HepG2 (cell line): ENCODE measurements at regions not wholly inside any gene's neighbourhood (a gene's known extent, or its start where the extent isn't known, plus 50 kb on each side); places are given as distances from the start of the nearest gene placed in this dataset.

Experiments used
- CHCHD3 ChIP-seq: sonication (generic); formaldehyde crosslinking; IDR thresholded peaks from 2 replicates; pipeline ENCODE4 v1.8.0; 2022; ENCODE audit warnings: mild to moderate bottlenecking, missing genetic modification reagents, moderate library complexity
- CTCF ChIP-seq: sonication (generic); formaldehyde crosslinking; IDR thresholded peaks from 2 replicates; pipeline ENCODE4 v1.5.0; 2020; ENCODE audit warnings: mild to moderate bottlenecking, missing genetic modification reagents, moderate library complexity
- FLYWCH1 ChIP-seq: sonication (generic); formaldehyde crosslinking; IDR thresholded peaks from 2 replicates; pipeline ENCODE4 v1.8.1; 2023; ENCODE audit warnings: mild to moderate bottlenecking, missing genetic modification reagents
- GABPB1 ChIP-seq: IDR thresholded peaks from 2 replicates; pipeline ENCODE4 v1.6.1; 2016; ENCODE audit warnings: mild to moderate bottlenecking, missing genetic modification reagents, moderate library complexity, missing compliant biosample characterization
- HNF4A ChIP-seq: sonication (generic); formaldehyde crosslinking; IDR thresholded peaks from 2 replicates; pipeline ENCODE4 v1.4.0; 2020; ENCODE audit warnings: missing genetic modification reagents
- IKZF1 ChIP-seq: fragments of 450-650 bp; IDR thresholded peaks from 2 replicates; pipeline ENCODE4 v1.7.1; 2016
- IRF2 ChIP-seq: IDR thresholded peaks from 2 replicates; pipeline ENCODE4 v1.6.1; 2018; ENCODE audit warnings: missing genetic modification reagents, missing compliant biosample characterization
- NFKBIZ ChIP-seq: IDR thresholded peaks from 2 replicates; pipeline ENCODE4 v1.6.1; 2018; ENCODE audit warnings: missing genetic modification reagents, missing compliant biosample characterization
- PHF8 ChIP-seq: sonication (generic); formaldehyde crosslinking; IDR thresholded peaks from 2 replicates; pipeline ENCODE4 v1.5.0; 2020; ENCODE audit warnings: missing genetic modification reagents
- RAD21 ChIP-seq: fragments of 450-650 bp; formaldehyde crosslinking; IDR thresholded peaks from 2 replicates; pipeline ENCODE4 v1.5.0; 2020; ENCODE audit warnings: mild to moderate bottlenecking
- RFX3 ChIP-seq: IDR thresholded peaks from 2 replicates; pipeline ENCODE4 v1.6.1; 2016; ENCODE audit warnings: missing biosample characterization, missing genetic modification reagents
- ZFX ChIP-seq: sonication (generic); formaldehyde crosslinking; IDR thresholded peaks from 2 replicates; pipeline ENCODE4 v1.4.0; 2020; ENCODE audit warnings: mild to moderate bottlenecking, low read depth, missing genetic modification reagents, moderate library complexity
- ZNF225 ChIP-seq: sonication (generic); formaldehyde crosslinking; IDR thresholded peaks from 2 replicates; pipeline ENCODE4 v1.4.0; 2020; ENCODE audit warnings: mild to moderate bottlenecking, missing genetic modification reagents
- ZNF607 ChIP-seq: sonication (generic); formaldehyde crosslinking; IDR thresholded peaks from 2 replicates; pipeline ENCODE4 v1.5.1; 2020; ENCODE audit warnings: missing genetic modification reagents, mild to moderate bottlenecking, borderline replicate concordance
- ZNF660 ChIP-seq: sonication (generic); formaldehyde crosslinking; IDR thresholded peaks from 2 replicates; pipeline ENCODE4 v1.5.1; 2020; ENCODE audit warnings: mild to moderate bottlenecking, low read depth, missing genetic modification reagents, borderline replicate concordance
- ZNF788 ChIP-seq: sonication (generic); formaldehyde crosslinking; IDR thresholded peaks from 2 replicates; pipeline ENCODE4 v1.5.0; 2020; ENCODE audit warnings: mild to moderate bottlenecking, missing genetic modification reagents, borderline replicate concordance
- TF ChIP-seq, protein P1 (sequence below): sonication (generic); formaldehyde crosslinking; IDR thresholded peaks from 2 replicates; pipeline ENCODE4 v1.5.1; 2020; ENCODE audit warnings: missing genetic modification reagents, mild to moderate bottlenecking, borderline replicate concordance
- TF ChIP-seq, protein P2 (sequence below): sonication (generic); formaldehyde crosslinking; IDR thresholded peaks from 2 replicates; pipeline ENCODE4 v1.5.1; 2020; ENCODE audit warnings: mild to moderate bottlenecking, missing genetic modification reagents, moderate library complexity
- TF ChIP-seq, protein P3 (sequence below): sonication (generic); formaldehyde crosslinking; IDR thresholded peaks from 2 replicates; pipeline ENCODE4 v1.5.0; 2020; ENCODE audit warnings: mild to moderate bottlenecking, low read depth, missing genetic modification reagents, borderline replicate concordance
- TF ChIP-seq, protein P4 (sequence below): conservative IDR thresholded peaks from 2 replicates; pipeline ENCODE4 v1.6.1; 2018; ENCODE audit warnings: missing genetic modification reagents

GRCh38 chr2:109670556-109671411, 56.6 kb downstream of the SOWAHC start (continued):
- TF ChIP-seq CTCF, result peak; percentile 67
- TF ChIP-seq GABPB1, result peak; percentile 33; the same call in 1 of the 2 replicates
- TF ChIP-seq RAD21 (CRISPR knock-in tag), result peak; percentile 81
- TF ChIP-seq ZFX, result peak; percentile 17; the same call in 1 of the 2 replicates
- peak; percentile 26; the same call in 1 of the 2 replicates for TF ChIP-seq PHF8
- peak; percentile 38; the same call in 1 of the 2 replicates for TF ChIP-seq IRF2 (CRISPR knock-in tag)
- TF ChIP-seq, protein P1, sequence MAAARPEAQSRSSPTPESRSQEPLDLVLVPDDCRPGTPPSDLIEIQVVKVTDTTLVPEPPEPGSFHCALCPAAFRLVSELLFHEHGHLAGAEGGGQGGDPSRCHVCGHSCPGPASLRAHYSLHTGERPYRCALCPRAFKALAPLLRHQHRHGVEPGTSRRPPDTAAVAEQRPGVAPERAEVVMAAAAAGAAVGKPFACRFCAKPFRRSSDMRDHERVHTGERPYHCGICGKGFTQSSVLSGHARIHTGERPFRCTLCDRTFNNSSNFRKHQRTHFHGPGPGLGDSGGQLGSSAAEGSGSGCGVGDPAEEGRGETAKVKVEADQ, result no peak
- peak; percentile 55; the same call in 1 of the 2 replicates for TF ChIP-seq ZNF225 (CRISPR knock-in tag)
- no peak for TF ChIP-seq IKZF1
- TF ChIP-seq, protein P2, sequence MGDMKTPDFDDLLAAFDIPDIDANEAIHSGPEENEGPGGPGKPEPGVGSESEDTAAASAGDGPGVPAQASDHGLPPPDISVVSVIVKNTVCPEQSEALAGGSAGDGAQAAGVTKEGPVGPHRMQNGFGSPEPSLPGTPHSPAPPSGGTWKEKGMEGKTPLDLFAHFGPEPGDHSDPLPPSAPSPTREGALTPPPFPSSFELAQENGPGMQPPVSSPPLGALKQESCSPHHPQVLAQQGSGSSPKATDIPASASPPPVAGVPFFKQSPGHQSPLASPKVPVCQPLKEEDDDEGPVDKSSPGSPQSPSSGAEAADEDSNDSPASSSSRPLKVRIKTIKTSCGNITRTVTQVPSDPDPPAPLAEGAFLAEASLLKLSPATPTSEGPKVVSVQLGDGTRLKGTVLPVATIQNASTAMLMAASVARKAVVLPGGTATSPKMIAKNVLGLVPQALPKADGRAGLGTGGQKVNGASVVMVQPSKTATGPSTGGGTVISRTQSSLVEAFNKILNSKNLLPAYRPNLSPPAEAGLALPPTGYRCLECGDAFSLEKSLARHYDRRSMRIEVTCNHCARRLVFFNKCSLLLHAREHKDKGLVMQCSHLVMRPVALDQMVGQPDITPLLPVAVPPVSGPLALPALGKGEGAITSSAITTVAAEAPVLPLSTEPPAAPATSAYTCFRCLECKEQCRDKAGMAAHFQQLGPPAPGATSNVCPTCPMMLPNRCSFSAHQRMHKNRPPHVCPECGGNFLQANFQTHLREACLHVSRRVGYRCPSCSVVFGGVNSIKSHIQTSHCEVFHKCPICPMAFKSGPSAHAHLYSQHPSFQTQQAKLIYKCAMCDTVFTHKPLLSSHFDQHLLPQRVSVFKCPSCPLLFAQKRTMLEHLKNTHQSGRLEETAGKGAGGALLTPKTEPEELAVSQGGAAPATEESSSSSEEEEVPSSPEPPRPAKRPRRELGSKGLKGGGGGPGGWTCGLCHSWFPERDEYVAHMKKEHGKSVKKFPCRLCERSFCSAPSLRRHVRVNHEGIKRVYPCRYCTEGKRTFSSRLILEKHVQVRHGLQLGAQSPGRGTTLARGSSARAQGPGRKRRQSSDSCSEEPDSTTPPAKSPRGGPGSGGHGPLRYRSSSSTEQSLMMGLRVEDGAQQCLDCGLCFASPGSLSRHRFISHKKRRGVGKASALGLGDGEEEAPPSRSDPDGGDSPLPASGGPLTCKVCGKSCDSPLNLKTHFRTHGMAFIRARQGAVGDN (CRISPR knock-in tag), result peak; percentile 79
- no peak for TF ChIP-seq HNF4A (CRISPR knock-in tag)
- TF ChIP-seq ZNF660 (CRISPR knock-in tag), result no peak
- TF ChIP-seq RFX3 (CRISPR knock-in tag), result no peak
- TF ChIP-seq, protein P3, sequence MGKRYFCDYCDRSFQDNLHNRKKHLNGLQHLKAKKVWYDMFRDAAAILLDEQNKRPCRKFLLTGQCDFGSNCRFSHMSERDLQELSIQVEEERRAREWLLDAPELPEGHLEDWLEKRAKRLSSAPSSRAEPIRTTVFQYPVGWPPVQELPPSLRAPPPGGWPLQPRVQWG (CRISPR knock-in tag), result no peak
- no peak for TF ChIP-seq FLYWCH1 (CRISPR knock-in tag)
- TF ChIP-seq, protein P4, sequence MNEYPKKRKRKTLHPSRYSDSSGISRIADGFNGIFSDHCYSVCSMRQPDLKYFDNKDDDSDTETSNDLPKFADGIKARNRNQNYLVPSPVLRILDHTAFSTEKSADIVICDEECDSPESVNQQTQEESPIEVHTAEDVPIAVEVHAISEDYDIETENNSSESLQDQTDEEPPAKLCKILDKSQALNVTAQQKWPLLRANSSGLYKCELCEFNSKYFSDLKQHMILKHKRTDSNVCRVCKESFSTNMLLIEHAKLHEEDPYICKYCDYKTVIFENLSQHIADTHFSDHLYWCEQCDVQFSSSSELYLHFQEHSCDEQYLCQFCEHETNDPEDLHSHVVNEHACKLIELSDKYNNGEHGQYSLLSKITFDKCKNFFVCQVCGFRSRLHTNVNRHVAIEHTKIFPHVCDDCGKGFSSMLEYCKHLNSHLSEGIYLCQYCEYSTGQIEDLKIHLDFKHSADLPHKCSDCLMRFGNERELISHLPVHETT, result no peak
- no peak for TF ChIP-seq NFKBIZ
- TF ChIP-seq CHCHD3, result no peak
- TF ChIP-seq ZNF607 (CRISPR knock-in tag), result no peak
- TF ChIP-seq ZNF788, result peak; percentile 42; the same call in 1 of the 2 replicates
